OCI-LY7 (cell line): ENCODE measurements at regions not wholly inside any gene's neighbourhood (a gene's known extent, or its start where the extent isn't known, plus 50 kb on each side); places are given as distances from the start of the nearest gene placed in this dataset.

Source experiments
- BruUV-seq: library from RNA; stranded (reverse); fragments of 400-500 nt; replicated peaks from 2 replicates; lab custom pipeline; 2021; lab: Mats Ljungman, UMichigan
- CTCF ChIA-PET: fragments of 300-600 bp; sonication (Branson Sonifier 250); formaldehyde crosslinking; loops from one replicate; lab custom pipeline; 2022; ENCODE audit warnings: antibody characterized with exemption; ENCODE audit not compliant: unreplicated experiment; lab: Charles Lee
- POLR2A ChIA-PET: fragments of 300-600 bp; sonication (Branson Sonifier 250); formaldehyde crosslinking; loops from one replicate; lab custom pipeline; 2022; ENCODE audit warnings: antibody characterized with exemption; lab: Charles Lee
- DNase-seq: peaks from one replicate; pipeline ENCODE4 v3.0.0-alpha.2; 2015; ENCODE audit warnings: low spot score
- H2AFZ ChIP-seq: fragments of 200-600 bp; sonication (generic), shearing (Covaris generic); 2 replicates; pipeline ENCODE4 v1.6.1; 2014; ENCODE audit warnings: mild to moderate bottlenecking, antibody characterized with exemption, low read length, moderate library complexity
- H3K27ac ChIP-seq: fragments of 200-600 bp; sonication (generic); 2 replicates; pipeline ENCODE4 v1.5.1; 2014; ENCODE audit warnings: mixed run types, low read depth, mild to moderate bottlenecking, moderate library complexity, low read length, inconsistent platforms; ENCODE audit not compliant: poor library complexity, severe bottlenecking
- H3K36me3 ChIP-seq: fragments of 200-600 bp; sonication (generic); 2 replicates; pipeline ENCODE4 v1.6.1; 2014; ENCODE audit warnings: mild to moderate bottlenecking, antibody characterized with exemption, low read length, moderate library complexity, mixed read lengths; ENCODE audit not compliant: insufficient read depth
- H3K4me1 ChIP-seq: fragments of 200-600 bp; sonication (generic); 2 replicates; pipeline ENCODE4 v1.5.1; 2014; ENCODE audit warnings: mild to moderate bottlenecking, low read length; ENCODE audit not compliant: insufficient read depth, poor library complexity, severe bottlenecking
- H3K4me2 ChIP-seq: fragments of 200-600 bp; sonication (generic); 2 replicates; pipeline ENCODE4 v1.6.1; 2014; ENCODE audit warnings: mild to moderate bottlenecking, low read length
- H3K4me3 ChIP-seq: fragments of 200-600 bp; sonication (generic); 2 replicates; pipeline ENCODE4 v1.5.1; 2014; ENCODE audit warnings: mild to moderate bottlenecking, low read depth, low read length; ENCODE audit not compliant: poor library complexity, severe bottlenecking
- H3K79me2 ChIP-seq: fragments of 200-600 bp; sonication (generic); 2 replicates; pipeline ENCODE4 v1.6.1; 2016; ENCODE audit warnings: low read depth, mild to moderate bottlenecking, low read length, moderate library complexity, mixed read lengths; ENCODE audit not compliant: insufficient read depth
- H3K9me2 ChIP-seq: fragments of 200-600 bp; sonication (generic); 2 replicates; pipeline ENCODE4 v1.6.1; 2016; ENCODE audit warnings: mild to moderate bottlenecking, low read length, mixed read lengths; ENCODE audit not compliant: insufficient read depth
- H3K9me3 ChIP-seq: fragments of 200-600 bp; sonication (generic); 2 replicates; pipeline ENCODE4 v1.6.1; 2014; ENCODE audit warnings: mild to moderate bottlenecking, mixed run types, low read length, mixed read lengths
- H4K20me1 ChIP-seq: fragments of 200-600 bp; sonication (generic); 2 replicates; pipeline ENCODE4 v1.6.1; 2014; ENCODE audit warnings: mild to moderate bottlenecking, antibody characterized with exemption, low read length, moderate library complexity, mixed read lengths; ENCODE audit not compliant: insufficient read depth
- CTCF ChIP-seq: fragments of 200-600 bp; sonication (generic); conservative IDR thresholded peaks from 2 replicates; pipeline ENCODE4 v1.5.1; 2014; ENCODE audit warnings: mild to moderate bottlenecking, antibody characterized with exemption, low read length, moderate library complexity, mixed read lengths
- EZH2phosphoT487 ChIP-seq: fragments of 200-600 bp; sonication (generic); IDR thresholded peaks from 2 replicates; pipeline ENCODE4 v1.6.1; 2018; ENCODE audit warnings: low read depth, borderline replicate concordance, mild to moderate bottlenecking, mixed run types, antibody characterized with exemption, low read length, moderate library complexity, mixed read lengths
- intact Hi-C: fragments of 100-400 bp; cut with micrococcal nuclease; formaldehyde crosslinking; loops from one replicate; pipeline ENCODE4 v1.10.0; 2022; ENCODE audit not compliant: unreplicated experiment

GRCh38 chr3:94694894-94695293, 632.0 kb downstream of the NSUN3 start:
- H3K36me3 ChIP-seq: no peaks in the 10 kb centered on the region
- H3K4me3 ChIP-seq: no peak overlapping the region
- no peaks in the 10 kb centered on the region for H3K9me3 ChIP-seq
- TF ChIP-seq EZH2phosphoT487 (no peak), CTCF (no peak)
- no peak overlapping the region for H2AFZ ChIP-seq
- CTCF ChIA-PET: no interaction called here
- H3K79me2 ChIP-seq: no peaks in the 10 kb centered on the region
- DNase-seq: no peak
- H3K4me2 ChIP-seq: no peak overlapping the region
- H3K9me2 ChIP-seq: no peaks in the 10 kb centered on the region
- no peaks in the 10 kb centered on the region for H4K20me1 ChIP-seq
- H3K27ac ChIP-seq: no peak overlapping the region
- intact Hi-C loops: no loop called here
- no TSS peak for BruUV-seq
- POLR2A ChIA-PET: interaction anchor here (0.6 kb wide), 2 partner anchors 8 to 20 kb away, joined by 3 read pairs; no protein-coding TSS in a partner anchor
- H3K4me1 ChIP-seq: no peaks in the 10 kb centered on the region

- no peaks in the 10 kb centered on the region for H3K4me1 ChIP-seq
- TF ChIP-seq EZH2phosphoT487 (no peak), CTCF (no peak)
- H3K9me2 ChIP-seq: no peaks in the 10 kb centered on the region
- intact Hi-C loops: no loop called here
- H3K79me2 ChIP-seq: no peaks in the 10 kb centered on the region
- H3K27ac ChIP-seq: no peak overlapping the region
- BruUV-seq: no TSS peak
- H3K4me3 ChIP-seq: no peak overlapping the region
- no peaks in the 10 kb centered on the region for H3K36me3 ChIP-seq
- no peak overlapping the region for H2AFZ ChIP-seq
- no peaks in the 10 kb centered on the region for H4K20me1 ChIP-seq
- H3K4me2 ChIP-seq: no peak overlapping the region
- H3K9me3 ChIP-seq: no peaks in the 10 kb centered on the region
- ChIA-PET POLR2A (interaction anchor here (0.7 kb wide), 1 partner anchor 119 kb away, joined by 3 read pairs; no protein-coding TSS in a partner anchor), CTCF (no interaction called here)
- no peak for DNase-seq
Observed at GRCh38 chr3:94704467-94704866, 641.6 kb downstream of the NSUN3 start.

GRCh38 chr3:94709249-94709902, 646.5 kb downstream of the NSUN3 start:
- Histone ChIP-seq H3K79me2 (no peaks in the 10 kb centered on the region), H3K9me2 (no peaks in the 10 kb centered on the region), H3K4me2 (no peak overlapping the region), H3K4me3 (no peak overlapping the region), H3K36me3 (no peaks in the 10 kb centered on the region), H3K27ac (no peak overlapping the region), H2AFZ (no peak overlapping the region), H4K20me1 (no peaks in the 10 kb centered on the region), H3K9me3 (no peaks in the 10 kb centered on the region), H3K4me1 (no peaks in the 10 kb centered on the region)
- no peak for DNase-seq
- no peak for TF ChIP-seq EZH2phosphoT487
- no peak for TF ChIP-seq CTCF
- intact Hi-C loops: no loop called here
- no TSS peak for BruUV-seq
- POLR2A ChIA-PET: no interaction called here
- CTCF ChIA-PET: no interaction called here
